NOMO-1 (cell line): ENCODE measurements at regions not wholly inside any gene's neighbourhood (a gene's known extent, or its start where the extent isn't known, plus 50 kb on each side); places are given as distances from the start of the nearest gene placed in this dataset.
"Not testable (repeated sequence)": the region's sequence is repeated elsewhere in the genome, so short reads cannot be mapped to it uniquely, and the experiment has no call there.

Source experiments
- DNase-seq, 2 experiments: peaks; one replicate each; lab custom pipeline; 2025; ENCODE audit not compliant: unreplicated experiment in 2 of 2; lab: John Stamatoyannopoulos, UW

DNA sequence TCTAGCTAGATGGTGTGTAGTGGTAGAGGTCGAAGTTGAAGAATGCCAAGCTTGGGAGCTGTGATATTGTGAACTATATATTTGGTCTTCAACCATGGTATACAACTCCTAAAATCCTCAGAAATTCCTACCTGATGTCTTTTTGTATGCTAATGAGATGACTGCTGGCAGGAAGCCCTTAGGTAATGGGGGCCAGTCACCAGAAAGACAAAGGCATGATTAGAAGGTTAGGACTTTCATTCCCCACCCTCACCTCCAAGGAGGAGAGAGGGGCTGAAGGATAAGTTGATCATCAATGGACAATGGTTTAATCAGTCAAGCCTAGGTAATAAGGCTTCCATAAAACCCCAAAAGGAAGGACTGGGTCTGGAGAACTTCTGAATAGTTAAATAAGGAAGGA is 285.7 kb upstream of the POU5F2 start:
- DNase-seq, result no peak

- no peak for DNase-seq
Observed at GRCh38 chr5:94025788-94026473, 284.5 kb upstream of the POU5F2 start.

- DNase-seq, result no peak
Observed at GRCh38 chr5:94024620-94025019, 283.2 kb upstream of the POU5F2 start.

DNA sequence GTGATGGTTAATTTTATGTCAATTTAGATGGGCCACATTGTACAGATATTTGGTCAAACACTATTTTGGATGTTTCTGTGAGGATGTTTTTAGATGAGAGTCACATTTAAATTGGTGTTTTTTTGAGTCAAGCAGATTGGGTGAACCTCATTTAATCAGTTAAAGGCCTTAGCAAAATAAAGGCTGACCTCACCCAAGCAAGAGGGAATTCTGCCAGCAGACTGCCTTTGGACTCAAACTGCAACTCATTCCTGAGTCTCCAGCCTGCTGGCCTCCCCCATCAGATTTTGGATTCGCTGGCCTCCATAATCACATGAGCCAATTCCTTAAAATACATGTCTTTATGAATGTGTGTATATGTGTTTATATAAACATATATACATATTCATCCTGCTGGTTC is 282.7 kb upstream of the POU5F2 start:
- no peak for DNase-seq

- DNase-seq, result no peak
Observed at GRCh38 chr5:94021246-94021645, 279.8 kb upstream of the POU5F2 start.

DNA sequence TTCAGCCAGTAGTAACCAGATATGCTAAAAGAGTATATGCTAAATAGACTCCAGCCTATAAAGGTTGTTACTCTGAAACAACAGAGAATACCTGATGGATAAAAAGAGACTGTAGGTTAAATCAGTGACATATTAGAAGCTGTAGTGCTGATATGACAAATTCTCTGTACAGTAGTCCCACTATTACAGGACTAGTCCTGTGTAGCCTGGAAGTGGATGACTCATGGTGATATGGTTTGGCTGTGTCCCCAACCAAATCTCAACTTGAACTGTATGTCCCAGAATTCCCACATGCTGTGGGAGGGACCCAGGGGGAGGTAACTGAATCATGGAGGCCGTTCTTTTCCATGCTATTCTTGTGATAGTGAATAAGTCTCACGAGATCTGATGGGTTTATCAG is 276.2 kb upstream of the POU5F2 start:
- DNase-seq, result no peak

DNA sequence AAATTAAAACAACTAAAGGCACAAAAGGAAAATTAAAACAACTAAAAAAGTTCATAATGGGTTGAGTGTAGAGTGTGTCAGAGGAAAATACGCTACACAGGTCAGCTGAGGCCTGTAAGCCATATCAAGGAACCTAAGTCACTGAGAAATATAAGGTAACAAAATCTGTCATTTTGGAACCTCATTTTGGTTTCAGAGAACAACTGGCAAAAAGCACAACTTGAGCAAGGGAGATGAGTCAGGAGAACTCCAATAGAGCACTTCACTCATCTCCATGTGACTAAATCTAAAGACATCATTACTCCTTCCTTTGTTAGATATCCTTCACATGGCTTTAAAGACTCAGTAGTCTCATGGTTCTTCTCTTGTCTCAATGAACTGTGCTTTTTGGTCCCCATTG is 269.4 kb upstream of the POU5F2 start:
- no peak for DNase-seq

GRCh38 chr5:94009161-94009560 is 267.8 kb upstream of the POU5F2 start:
- DNase-seq, result no peak

GRCh38 chr5:93998951-93999455 is 257.6 kb upstream of the POU5F2 start:
- DNase-seq, result no peak

DNA sequence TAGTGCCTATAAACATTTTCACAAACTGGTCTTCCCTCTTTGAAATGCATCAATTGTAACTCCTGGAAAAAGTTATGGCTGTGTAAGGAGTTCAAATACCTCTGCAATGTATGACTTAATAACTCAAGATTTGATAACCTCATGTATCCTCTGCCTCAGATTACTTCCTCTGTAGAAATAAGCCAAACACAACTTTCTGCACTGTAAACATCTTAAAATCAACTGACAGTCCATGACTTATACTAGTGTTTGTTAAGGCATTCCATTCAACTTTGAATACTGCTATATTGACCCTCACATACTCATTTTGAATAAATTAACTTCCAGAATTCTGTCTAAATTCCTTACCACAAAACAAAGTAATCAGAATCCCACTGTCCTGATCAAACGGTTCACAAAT is 256.2 kb upstream of the POU5F2 start:
- DNase-seq, result no peak

GRCh38 chr5:93995126-93995621 is 253.8 kb upstream of the POU5F2 start:
- DNase-seq, result no peak

DNA sequence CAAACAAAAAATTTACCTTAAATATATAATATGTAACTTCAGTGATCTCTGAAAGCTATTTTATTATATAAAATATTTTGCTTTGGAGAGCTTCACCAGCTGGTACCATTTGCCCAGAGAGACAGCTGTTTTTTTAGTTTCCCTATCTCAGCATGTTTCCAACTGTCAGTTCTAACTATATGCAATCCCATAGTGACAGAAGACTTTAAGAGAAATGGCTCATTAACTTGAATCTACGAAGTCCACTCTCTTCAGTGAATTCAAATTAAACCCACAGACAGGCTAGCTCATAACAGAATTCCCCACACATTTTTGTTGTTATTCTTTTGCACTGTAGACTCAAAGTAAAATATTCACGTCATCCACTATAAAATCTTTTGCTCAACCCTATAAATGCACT is 251.8 kb upstream of the POU5F2 start:
- DNase-seq, result no peak

DNA sequence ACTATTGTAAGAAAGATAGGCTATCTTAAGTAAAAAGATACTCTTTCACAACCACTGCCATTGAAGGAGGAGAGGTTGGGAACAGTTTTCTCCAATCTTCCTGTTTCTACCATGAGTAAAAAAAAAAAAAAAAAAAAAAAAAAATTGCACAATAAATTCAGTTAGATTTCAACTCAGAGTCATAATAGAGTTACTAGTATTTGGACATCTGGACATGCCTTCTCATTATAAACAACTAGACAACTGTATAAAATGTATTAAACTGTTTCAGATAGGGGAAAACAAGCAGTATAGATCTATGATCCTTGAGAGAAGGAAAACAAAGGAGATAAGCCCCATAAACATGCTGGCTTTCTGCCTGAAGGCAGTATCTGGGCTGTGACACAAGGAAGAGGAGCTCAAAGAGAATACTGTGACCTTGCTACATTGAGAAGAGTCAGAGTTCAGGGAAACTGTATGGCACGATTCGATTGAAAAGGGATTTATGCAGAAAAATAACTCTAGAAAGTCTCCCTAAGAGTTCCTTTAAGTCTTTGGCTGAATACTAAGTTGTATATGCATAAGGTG is 249.2 kb upstream of the POU5F2 start:
- DNase-seq, result no peak

GRCh38 chr5:93985940-93986570 is 244.7 kb upstream of the POU5F2 start:
- DNase-seq, result not testable (repeated sequence)

- no peak for DNase-seq
Observed at GRCh38 chr5:93978222-93978621, 236.8 kb upstream of the POU5F2 start.

DNA sequence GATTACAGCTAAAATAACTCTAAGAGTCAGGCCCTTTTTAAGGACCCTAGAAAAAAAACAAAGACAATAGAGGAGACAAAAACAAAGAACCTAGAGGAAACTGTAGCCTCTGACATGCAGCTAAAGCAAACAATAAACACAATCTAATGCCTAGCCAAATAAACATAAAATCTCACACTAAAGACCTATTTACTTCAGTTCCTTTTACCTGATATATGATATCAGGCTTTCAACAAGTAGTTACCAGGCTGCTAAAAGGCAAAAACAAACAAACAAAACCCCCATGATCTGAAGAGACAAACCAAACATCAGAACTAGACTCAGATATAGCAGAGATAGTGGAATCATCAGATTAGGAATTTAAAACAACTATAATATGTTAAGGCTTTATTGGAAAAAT is 226.5 kb upstream of the POU5F2 start:
- no peak for DNase-seq

DNA sequence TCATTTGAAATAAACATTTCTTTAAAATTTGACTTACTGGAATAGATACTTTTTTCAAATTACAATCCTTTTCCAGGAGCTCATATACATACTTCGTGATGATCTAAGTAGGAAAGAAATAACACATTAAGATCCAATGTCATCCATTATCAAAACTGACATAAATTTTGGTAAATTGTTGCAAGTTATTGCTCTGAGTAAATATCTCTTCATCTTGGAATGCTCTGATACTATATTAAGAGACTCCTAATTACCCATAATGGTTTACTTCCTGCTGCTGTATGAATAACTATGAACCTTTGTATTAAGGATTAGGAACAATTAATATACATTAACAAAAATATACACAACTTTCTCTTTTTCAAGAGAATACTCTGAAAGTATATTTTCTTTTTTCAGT is 223.0 kb upstream of the POU5F2 start:
- no peak for DNase-seq

DNA sequence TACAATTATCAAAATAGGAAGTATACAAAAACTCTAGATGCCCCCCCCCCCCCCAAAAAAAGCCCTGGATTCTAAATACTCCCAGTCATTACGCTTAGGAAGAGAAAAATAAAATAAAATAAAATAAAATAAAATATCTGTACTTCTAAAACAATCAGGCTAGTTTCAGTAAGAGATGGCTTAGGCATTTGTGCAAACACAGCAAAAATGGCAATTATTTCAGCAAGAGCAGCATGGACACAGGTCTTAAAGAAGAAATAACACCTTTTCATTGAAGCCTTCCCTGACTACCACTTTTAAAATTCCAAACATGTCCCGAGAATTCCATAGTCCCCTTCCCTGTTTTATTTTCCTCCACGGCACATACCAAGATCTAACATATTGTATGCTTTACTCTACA is 218.6 kb upstream of the POU5F2 start:
- no peak for DNase-seq

DNA sequence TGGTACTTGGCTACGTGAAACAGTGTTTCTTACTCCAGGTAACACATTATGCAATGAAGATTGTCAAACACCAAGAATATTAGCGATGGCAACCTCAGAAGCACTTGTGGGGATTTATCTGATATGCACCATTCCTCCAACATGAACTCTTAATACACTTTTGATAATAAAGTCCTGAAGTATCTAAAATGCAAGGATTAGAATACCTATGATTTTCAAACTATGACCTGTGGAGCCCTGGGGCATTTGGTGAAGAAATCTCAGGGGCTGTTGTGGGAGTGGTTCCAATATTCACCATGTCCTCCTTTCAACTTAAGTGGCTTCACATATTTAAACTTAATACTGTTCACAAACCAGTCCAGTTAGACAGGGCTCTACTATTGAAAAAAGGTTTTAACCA is 214.6 kb upstream of the POU5F2 start:
- DNase-seq, result no peak

DNA sequence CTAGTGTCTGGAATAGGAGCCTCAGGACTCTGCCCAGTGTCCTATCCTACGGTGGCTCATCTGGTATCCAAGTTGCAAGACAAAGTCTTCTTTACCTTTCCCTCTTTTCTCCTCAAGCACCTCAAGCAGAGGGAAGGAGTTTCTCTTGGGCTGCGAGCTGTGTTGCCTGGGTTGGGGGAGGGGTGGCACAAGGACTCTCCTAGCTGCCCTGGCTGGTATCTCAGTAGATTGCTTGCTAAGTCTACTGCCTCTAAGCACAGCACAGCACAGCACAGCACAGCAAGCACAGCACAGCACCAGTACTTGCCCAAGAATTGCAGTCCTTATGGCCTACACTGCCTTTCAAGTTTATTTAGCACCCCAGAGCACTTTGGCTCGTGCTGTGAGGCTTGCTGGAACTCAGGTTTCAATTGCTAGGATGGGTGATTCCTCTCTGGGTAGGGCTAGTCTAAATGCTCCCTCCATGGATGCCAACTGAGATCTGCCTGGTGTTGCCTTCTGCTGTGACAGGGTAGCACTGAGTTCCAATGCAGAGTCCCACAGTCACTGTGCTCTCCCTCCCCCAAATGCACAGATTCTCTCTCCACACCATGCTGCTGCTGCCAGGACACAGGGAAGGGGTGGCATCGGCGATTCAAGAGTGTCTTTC is 213.1 kb upstream of the POU5F2 start:
- DNase-seq, result no peak

DNA sequence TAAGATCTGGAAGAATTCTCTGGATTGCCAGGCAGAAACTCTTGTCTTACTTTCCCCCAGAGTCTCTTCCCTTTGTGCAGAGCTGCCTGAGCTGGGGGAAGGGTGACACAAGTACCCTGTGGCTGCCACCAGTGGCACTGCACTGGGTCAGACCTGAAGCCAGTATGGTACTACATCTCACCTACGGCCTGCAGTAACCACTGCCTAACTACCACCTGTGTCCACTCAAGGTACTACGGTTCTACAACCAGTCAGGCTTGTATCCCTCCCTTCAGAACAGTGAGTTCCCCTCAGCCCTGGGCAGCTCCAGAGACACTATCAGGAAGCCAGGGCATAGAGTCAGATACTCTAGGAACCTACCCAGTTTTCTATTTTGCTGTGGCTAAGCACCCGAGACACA is 212.0 kb upstream of the POU5F2 start:
- no peak for DNase-seq

DNA sequence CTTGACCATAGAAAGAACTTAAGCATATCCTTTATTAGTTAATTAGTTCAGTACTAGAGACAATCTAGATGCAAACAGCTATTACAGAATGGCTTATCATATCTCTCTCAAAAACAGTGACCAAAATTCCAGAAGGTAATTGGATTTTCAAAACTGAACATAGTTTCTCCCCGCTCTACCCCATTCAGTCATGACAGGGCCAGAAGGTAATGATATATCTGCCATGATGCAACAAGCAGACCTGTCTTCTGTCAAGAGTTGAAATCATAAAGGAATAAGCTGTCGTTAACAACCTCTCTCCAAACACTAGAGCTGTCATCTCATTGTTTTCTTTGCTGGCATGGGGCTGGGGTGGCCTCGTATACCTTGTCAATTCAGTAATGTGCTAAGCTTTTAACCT is 200.5 kb upstream of the POU5F2 start:
- DNase-seq, result no peak
